GM18502 (cell line): ENCODE measurements at regions not wholly inside any gene's neighbourhood (a gene's known extent, or its start where the extent isn't known, plus 50 kb on each side); places are given as distances from the start of the nearest gene placed in this dataset.

Source experiments
- ATAC-seq: cut with Tn5 transposase; IDR thresholded peaks from one replicate; pipeline ENCODE4 v1.9.1; 2021; ENCODE audit warnings: mild to moderate bottlenecking; ENCODE audit not compliant: unreplicated experiment, poor library complexity

- no peak for ATAC-seq
These were observed 675.3 kb upstream of the SGCG start for GRCh38 chr13:22505489-22505888.

GRCh38 chr13:22506096-22506691, 674.6 kb upstream of the SGCG start:
- ATAC-seq = no peak

GRCh38 chr13:22517544-22517943, 663.2 kb upstream of the SGCG start:
- ATAC-seq = no peak

GRCh38 chr13:22536851-22537250, 643.9 kb upstream of the SGCG start:
- ATAC-seq = no peak

GRCh38 chr13:22538400-22538799, 642.4 kb upstream of the SGCG start:
- no peak for ATAC-seq

GRCh38 chr13:22549126-22549525, 631.7 kb upstream of the SGCG start:
- no peak for ATAC-seq

GRCh38 chr13:22561581-22561980, 619.2 kb upstream of the SGCG start:
- no peak for ATAC-seq

GRCh38 chr13:22562116-22562515, 618.7 kb upstream of the SGCG start:
- no peak for ATAC-seq

GRCh38 chr13:22563272-22563671, 617.5 kb upstream of the SGCG start:
- no peak for ATAC-seq

- ATAC-seq = no peak
These were observed 611.0 kb upstream of the SGCG start for GRCh38 chr13:22569811-22570210.

GRCh38 chr13:22589880-22590279, 590.9 kb upstream of the SGCG start:
- ATAC-seq = no peak

- ATAC-seq = no peak
These were observed 588.3 kb upstream of the SGCG start for GRCh38 chr13:22592515-22592914.

- ATAC-seq = no peak
These were observed 586.7 kb upstream of the SGCG start for GRCh38 chr13:22594041-22594440.

GRCh38 chr13:22596171-22596863, 584.5 kb upstream of the SGCG start:
- ATAC-seq = no peak

GRCh38 chr13:22599156-22599555, 581.6 kb upstream of the SGCG start:
- no peak for ATAC-seq

- no peak for ATAC-seq
These were observed 562.8 kb upstream of the SGCG start for GRCh38 chr13:22618002-22618401.

GRCh38 chr13:22625691-22626090, 555.1 kb upstream of the SGCG start:
- ATAC-seq = no peak

- ATAC-seq = no peak
These were observed 551.4 kb upstream of the SGCG start for GRCh38 chr13:22629374-22629773.

- ATAC-seq = no peak
These were observed 538.7 kb upstream of the SGCG start for GRCh38 chr13:22642088-22642487.

GRCh38 chr13:22644941-22645340, 535.8 kb upstream of the SGCG start:
- ATAC-seq = no peak

- ATAC-seq = no peak
These were observed 533.5 kb upstream of the SGCG start for GRCh38 chr13:22647156-22647850.
